Inflammatory macrophage treated with lipopolysaccharide for 1 hour (primary cell): ENCODE measurements at regions not wholly inside any gene's neighbourhood (a gene's known extent, or its start where the extent isn't known, plus 50 kb on each side); places are given as distances from the start of the nearest gene placed in this dataset.
"Not testable (repeated sequence)": the region's sequence is repeated elsewhere in the genome, so short reads cannot be mapped to it uniquely, and the experiment has no call there.

Experiments
- DNase-seq, 2 donors: peaks; one replicate each; pipeline ENCODE4 v3.0.0-alpha.2; 2020 to 2022

DNA sequence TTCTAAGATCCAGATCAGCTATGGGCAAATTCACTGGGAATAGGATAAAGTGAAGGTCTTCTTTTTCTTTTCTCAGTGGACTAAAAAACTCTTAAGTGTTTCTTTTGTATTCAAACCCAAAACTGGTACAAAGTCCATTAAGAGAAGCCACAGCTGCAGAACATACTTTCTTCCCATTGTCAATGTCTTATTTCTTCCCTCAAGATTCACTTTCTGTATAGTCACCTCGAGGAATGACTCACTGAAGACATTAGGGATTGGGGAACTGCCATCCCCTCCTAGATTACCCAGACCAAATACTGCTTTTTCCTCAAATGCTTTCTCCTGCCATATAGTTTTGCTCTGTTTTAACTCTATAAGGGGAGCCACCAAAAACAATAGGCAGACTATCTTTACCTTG is 117.4 kb upstream of the SYT13 start:
- not testable (repeated sequence) for DNase-seq

- DNase-seq: no peak
Observed at GRCh38 chr11:45402049-45402630, 116.0 kb upstream of the SYT13 start.

- no peak for DNase-seq
Observed at GRCh38 chr11:45400591-45400990, 114.5 kb upstream of the SYT13 start.

DNA sequence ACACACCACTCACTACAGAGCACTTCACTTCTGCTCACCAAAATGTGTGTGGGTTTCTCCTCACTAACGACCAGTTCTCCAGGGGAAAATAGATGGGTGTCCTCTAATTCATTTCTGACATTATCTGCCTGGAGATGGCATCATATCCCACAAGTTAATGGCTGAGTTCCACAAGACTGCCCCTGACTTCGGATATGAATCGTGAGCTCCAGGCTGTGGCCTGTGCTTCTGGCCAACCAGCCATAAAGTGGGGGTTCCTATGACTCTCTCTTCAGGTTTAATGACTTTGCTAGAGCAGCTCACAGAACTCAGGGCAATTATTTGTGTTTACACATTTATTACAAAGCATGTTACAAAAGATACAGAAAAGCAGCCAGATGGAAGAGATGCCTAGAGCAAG is 113.0 kb upstream of the SYT13 start:
- no peak for DNase-seq

- DNase-seq: no peak
Observed at GRCh38 chr11:45398325-45398724, 112.2 kb upstream of the SYT13 start.

GRCh38 chr11:45396394-45396793 is 110.3 kb upstream of the SYT13 start:
- no peak for DNase-seq

- no peak for DNase-seq
Observed at GRCh38 chr11:45395947-45396346, 109.8 kb upstream of the SYT13 start.

DNA sequence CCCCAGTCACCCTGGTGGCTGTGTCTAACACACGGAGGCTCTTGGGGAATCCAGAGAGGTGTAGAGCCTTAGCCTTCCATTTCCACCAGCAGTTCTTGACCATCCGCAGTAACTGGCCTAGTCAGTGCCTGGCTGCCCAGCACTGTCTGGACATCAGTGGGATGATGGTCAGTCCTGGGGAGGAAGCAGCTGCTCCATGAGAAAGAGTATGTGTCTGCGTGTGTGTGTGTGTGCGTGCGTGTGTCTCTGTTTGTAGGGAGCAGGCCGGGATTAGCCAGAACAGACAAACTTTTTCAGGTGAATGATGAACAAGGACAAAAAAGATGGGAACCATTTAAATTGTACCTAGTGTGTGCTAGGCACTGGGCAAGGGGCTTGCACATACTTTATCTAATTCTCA is 109.3 kb upstream of the SYT13 start:
- DNase-seq: no peak

GRCh38 chr11:45394294-45395085 is 108.3 kb upstream of the SYT13 start:
- DNase-seq: no peak

GRCh38 chr11:45393826-45394225 is 107.7 kb upstream of the SYT13 start:
- DNase-seq: no peak

DNA sequence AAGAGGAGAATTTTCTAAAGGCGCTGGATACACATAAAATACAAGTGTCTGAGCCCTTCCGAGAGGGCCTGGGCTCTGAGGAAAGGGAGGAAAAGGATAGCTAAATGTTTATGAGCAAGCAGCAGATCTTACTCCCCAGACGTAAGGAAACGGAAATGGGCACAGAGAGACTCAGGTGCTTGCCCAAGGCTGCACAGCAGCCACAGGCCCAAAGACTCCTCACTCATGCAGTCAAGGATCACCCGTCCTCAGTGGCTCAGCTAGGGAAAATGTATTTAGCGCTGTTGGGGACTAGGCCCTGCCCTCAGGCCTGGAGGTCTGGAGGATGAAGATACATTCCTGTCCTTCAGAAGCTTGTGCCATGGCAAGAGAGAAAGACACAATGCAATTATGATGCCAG is 107.2 kb upstream of the SYT13 start:
- DNase-seq: no peak

DNA sequence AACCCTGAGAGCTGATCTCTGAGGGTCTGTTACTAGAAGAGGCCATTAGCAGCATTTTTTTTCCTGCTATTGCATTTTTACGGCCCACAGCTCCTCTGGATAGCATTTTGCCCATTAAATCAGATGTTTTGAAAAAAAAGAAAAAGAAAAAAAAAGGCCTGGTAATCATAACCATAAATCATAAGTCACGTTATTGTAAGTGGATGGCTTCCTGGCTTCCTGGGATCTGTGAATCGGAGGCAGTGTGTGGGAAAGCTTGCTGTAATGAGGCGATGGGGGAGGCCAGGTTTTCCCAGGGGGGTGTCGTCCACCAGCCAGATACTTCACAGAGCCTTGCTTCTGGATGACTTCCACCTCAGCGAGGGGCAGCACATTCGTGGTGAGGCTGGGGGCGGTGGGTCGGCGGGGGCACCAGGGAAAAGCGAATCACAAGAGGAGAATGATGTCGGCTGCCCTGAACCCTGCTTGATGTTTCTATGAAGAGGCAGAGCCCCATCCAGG is 106.5 kb upstream of the SYT13 start:
- DNase-seq: no peak

DNA sequence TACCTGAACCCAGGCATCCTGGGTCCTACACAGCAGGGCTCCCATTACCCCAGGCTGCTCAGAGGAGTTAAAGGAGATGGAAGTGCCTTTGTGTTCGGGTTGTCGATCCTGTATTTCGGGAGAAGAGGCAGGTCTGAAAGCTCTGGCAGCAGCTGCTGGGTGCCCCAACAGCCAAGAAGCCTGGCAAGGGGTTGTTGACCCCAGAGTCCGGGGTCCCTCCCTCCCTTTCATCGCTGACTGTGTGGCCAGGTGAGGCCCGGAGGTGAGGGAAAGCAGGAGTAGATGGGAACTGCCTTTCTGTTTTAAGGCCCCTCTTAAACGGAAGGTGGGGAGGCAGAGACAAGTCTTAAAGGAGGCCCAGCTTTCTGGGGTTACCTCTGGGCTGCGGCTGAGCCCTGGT is 106.0 kb upstream of the SYT13 start:
- no peak for DNase-seq

- no peak for DNase-seq
Observed at GRCh38 chr11:45391168-45391850, 105.2 kb upstream of the SYT13 start.

DNA sequence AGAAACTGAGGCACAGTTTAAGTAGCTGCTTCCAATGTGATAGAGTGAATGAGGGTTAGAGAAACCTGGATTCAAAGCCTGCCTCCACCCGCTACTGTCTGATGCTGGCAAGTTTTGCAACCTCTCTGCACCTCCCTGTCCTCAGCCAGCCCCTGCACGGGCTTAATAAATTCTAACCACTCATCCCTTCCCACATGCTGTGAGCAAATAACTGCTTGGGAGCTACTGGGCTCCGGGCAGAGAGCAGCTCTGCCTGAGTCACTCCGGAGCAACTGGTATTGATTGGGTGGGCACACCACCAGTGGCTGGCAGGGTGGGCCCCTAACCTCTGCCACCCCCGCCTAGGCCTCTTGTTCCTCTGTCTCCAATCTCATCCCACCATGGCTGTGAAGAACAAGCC is 104.3 kb upstream of the SYT13 start:
- DNase-seq: no peak

GRCh38 chr11:45388472-45388871 is 102.3 kb upstream of the SYT13 start:
- DNase-seq: no peak

DNA sequence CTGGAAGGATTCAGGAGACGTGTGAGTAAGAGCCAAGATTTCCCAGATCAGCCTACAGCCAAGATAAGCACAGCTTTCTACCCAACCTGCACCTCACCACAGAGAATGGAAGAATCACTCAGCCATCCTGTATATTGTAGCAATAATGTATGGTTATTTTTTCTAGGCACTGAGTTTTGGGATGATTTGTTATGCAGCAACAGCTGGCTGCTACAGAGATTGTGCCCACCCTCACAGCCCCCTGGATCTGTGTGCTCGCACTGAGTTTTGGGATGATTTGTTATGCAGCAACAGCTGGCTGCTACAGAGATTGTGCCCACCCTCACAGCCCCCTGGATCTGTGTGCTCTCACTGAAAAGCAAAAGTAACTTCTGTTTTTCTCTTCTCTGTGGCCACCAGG is 101.7 kb upstream of the SYT13 start:
- not testable (repeated sequence) for DNase-seq

DNA sequence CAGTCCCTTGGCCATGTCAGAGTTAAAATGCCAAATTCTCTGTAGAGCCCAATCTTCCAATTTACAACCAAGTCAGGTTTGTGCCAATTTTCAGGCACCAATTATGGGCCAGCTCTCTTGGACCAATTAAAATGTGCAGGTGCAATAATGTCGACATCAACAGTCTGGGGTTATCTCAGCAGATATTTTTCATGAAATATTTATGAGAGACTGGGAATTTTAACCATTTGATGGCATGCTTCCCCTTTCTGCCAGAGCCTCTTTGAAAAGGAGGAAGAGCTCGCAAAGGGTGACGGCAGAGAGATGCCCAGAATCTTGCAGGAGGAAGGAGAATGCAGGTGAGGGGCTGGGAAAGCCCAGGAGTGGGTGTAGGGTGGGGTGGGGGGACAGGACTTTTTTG is 100.8 kb upstream of the SYT13 start:
- no peak for DNase-seq

DNA sequence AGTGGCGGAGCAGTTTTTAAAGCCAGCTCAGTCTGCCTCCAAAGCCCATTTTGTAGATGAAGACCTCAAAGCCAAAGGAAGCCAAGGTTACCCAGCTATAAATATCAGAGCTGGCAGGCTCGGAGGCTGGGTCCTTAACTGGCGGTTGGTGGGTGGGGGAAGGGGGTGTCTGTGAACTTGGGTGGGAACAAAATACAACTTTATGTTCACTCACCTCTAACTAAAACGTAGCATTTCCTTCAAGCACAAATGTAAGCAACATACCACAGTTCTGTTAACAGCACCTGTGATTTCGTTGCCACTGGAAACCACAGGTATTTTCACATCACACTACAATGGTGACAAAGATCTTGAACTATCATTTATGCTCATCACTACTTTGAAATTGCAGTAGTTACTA is 99.7 kb upstream of the SYT13 start:
- no peak for DNase-seq

DNA sequence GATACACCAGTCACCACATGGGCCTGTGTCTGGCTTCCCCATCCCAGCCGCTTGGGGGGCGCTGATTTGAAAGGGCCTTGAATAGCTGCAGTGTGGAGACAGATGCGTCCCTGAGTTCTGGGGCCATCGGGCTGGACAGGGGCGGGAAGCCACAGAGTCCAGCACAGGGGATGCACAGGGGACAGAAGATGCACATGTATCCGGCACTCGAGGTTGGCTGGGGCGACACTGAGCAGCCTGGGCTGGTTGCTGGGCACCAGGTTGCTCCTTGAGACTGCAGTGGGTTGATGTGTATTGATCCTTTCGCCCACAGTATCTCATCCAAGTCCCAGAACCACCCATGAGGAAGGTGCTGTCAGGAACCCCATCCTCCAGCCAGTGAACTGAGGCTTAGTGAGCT is 99.3 kb upstream of the SYT13 start:
- DNase-seq: no peak

DNA sequence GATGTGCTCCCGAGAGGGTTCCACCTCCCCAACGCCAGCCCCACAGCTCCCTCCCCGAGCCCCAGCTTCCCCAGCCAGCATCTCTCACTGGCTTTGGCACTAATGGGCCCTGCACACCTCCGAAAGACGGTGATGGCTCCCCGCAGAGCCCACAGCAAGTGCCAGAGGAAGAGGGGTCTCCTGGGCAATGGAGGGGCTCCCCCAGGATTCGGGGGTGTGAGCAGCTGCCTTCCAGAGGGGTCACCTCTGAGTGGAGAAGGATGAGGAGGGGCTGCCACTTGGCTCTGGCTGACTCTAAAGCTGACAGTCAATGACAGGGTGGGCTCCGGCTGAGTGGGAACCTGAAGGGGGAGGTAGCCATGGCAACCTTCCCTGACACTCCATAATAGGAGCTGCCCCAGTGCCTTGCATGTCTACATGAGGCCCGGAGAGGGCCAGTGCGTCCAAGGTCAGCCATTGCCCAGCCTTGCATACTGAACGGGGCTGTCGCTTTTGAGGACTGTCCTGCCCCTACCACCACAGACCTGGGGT is 98.6 kb upstream of the SYT13 start:
- no peak for DNase-seq

GRCh38 chr11:45384016-45384415 is 97.9 kb upstream of the SYT13 start:
- DNase-seq: no peak

DNA sequence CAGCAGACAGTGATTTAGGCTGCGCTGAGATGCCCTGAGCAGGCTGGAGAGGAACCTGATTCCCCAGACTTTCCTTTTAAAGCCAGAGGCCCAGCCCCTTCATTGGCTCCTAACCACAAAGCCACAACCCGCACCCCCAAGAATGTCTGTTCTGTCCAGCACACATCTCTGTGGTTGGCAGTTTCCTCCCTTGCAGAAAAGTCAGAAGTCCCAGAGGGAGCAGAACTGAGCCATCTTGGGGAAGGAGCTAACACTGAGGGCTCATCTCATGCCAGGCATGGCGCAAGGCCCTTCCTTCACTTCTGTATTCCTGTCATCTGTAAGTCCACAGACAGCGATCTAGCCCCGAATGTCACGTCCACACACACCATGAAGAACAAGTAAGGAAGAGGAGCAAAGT is 97.1 kb upstream of the SYT13 start:
- DNase-seq: peak; percentile 2 to 13
